IPS-15b (cell line): ENCODE measurements at regions not wholly inside any gene's neighbourhood (a gene's known extent, or its start where the extent isn't known, plus 50 kb on each side); places are given as distances from the start of the nearest gene placed in this dataset.
"Not testable (repeated sequence)": the region's sequence is repeated elsewhere in the genome, so short reads cannot be mapped to it uniquely, and the experiment has no call there.

Experiments
- H3K27me3 ChIP-seq: one replicate; pipeline ENCODE4 v1.6.1; 2013; ENCODE audit warnings: low read length; ENCODE audit not compliant: control insufficient read depth, insufficient read depth
- H3K36me3 ChIP-seq: one replicate; pipeline ENCODE4 v1.6.1; 2013; ENCODE audit warnings: low read length; ENCODE audit not compliant: control insufficient read depth, insufficient read depth
- H3K4me1 ChIP-seq: one replicate; pipeline ENCODE4 v1.6.1; 2013; ENCODE audit warnings: mild to moderate bottlenecking, low read length; ENCODE audit not compliant: control insufficient read depth, insufficient read depth
- H3K4me3 ChIP-seq: one replicate; pipeline ENCODE4 v1.5.1; 2013; ENCODE audit warnings: low read depth, low read length
- H3K9ac ChIP-seq: one replicate; pipeline ENCODE4 v1.6.1; 2013; ENCODE audit warnings: low read depth, mild to moderate bottlenecking, low read length
- H3K9me3 ChIP-seq: one replicate; pipeline ENCODE4 v1.6.1; 2013; ENCODE audit warnings: mild to moderate bottlenecking, low read length; ENCODE audit not compliant: control insufficient read depth, insufficient read depth

- Histone ChIP-seq H3K36me3 (no peaks in the 10 kb centered on the region), H3K4me3 (no peak overlapping the region), H3K9me3 (no peaks in the 10 kb centered on the region), H3K27me3 (no peaks in the 10 kb centered on the region), H3K4me1 (no peaks in the 10 kb centered on the region), H3K9ac (no peak overlapping the region)
Measured at GRCh38 chr7:85682833-85683620, 496.2 kb upstream of the SEMA3D start.

GRCh38 chr7:85681241-85681640 lies 494.4 kb upstream of the SEMA3D start:
- Histone ChIP-seq H3K36me3 (no peaks in the 10 kb centered on the region), H3K4me3 (no peak overlapping the region), H3K9me3 (no peaks in the 10 kb centered on the region), H3K27me3 (no peaks in the 10 kb centered on the region), H3K9ac (no peak overlapping the region), H3K4me1 (no peaks in the 10 kb centered on the region)

- not testable (repeated sequence) for H3K4me3 ChIP-seq, H3K9ac ChIP-seq, H3K4me1 ChIP-seq
Measured at GRCh38 chr7:85675093-85675492, 488.2 kb upstream of the SEMA3D start.

GRCh38 chr7:85673876-85674275 lies 487.0 kb upstream of the SEMA3D start:
- H3K4me3 ChIP-seq, result no peak overlapping the region
- no peaks in the 10 kb centered on the region for H3K4me1 ChIP-seq
- H3K36me3 ChIP-seq, result no peaks in the 10 kb centered on the region
- no peaks in the 10 kb centered on the region for H3K9me3 ChIP-seq
- no peak overlapping the region for H3K9ac ChIP-seq
- no peaks in the 10 kb centered on the region for H3K27me3 ChIP-seq

More at GRCh38 chr7:85675093-85675492, 488.2 kb upstream of the SEMA3D start:
- not testable (repeated sequence) for H3K9me3 ChIP-seq, H3K36me3 ChIP-seq, H3K27me3 ChIP-seq

- Histone ChIP-seq H3K9me3 (no peaks in the 10 kb centered on the region), H3K36me3 (no peaks in the 10 kb centered on the region), H3K27me3 (no peaks in the 10 kb centered on the region), H3K9ac (no peak overlapping the region), H3K4me1 (no peaks in the 10 kb centered on the region), H3K4me3 (no peak overlapping the region)
Measured at GRCh38 chr7:85669225-85669624, 482.4 kb upstream of the SEMA3D start.

- no peak overlapping the region for H3K4me3 ChIP-seq
- H3K9ac ChIP-seq, result no peak overlapping the region
- H3K36me3 ChIP-seq, result no peaks in the 10 kb centered on the region
- no peaks in the 10 kb centered on the region for H3K9me3 ChIP-seq
- H3K4me1 ChIP-seq, result no peaks in the 10 kb centered on the region
- no peaks in the 10 kb centered on the region for H3K27me3 ChIP-seq
Measured at GRCh38 chr7:85664341-85664740, 477.5 kb upstream of the SEMA3D start.

GRCh38 chr7:85659364-85659763 lies 472.5 kb upstream of the SEMA3D start:
- H3K9ac ChIP-seq, result no peak overlapping the region
- no peaks in the 10 kb centered on the region for H3K27me3 ChIP-seq
- H3K36me3 ChIP-seq, result no peaks in the 10 kb centered on the region
- no peak overlapping the region for H3K4me3 ChIP-seq
- H3K4me1 ChIP-seq, result no peaks in the 10 kb centered on the region
- no peaks in the 10 kb centered on the region for H3K9me3 ChIP-seq

- Histone ChIP-seq H3K4me3 (no peak overlapping the region), H3K36me3 (no peaks in the 10 kb centered on the region), H3K9me3 (no peaks in the 10 kb centered on the region), H3K9ac (no peak overlapping the region), H3K4me1 (no peaks in the 10 kb centered on the region), H3K27me3 (no peaks in the 10 kb centered on the region)
Measured at GRCh38 chr7:85655252-85655651, 468.4 kb upstream of the SEMA3D start.

GRCh38 chr7:85644272-85644671 lies 457.4 kb upstream of the SEMA3D start:
- no peaks in the 10 kb centered on the region for H3K4me1 ChIP-seq
- H3K4me3 ChIP-seq, result no peak overlapping the region
- no peaks in the 10 kb centered on the region for H3K36me3 ChIP-seq
- H3K27me3 ChIP-seq, result no peaks in the 10 kb centered on the region
- no peak overlapping the region for H3K9ac ChIP-seq
- no peaks in the 10 kb centered on the region for H3K9me3 ChIP-seq

- no peaks in the 10 kb centered on the region for H3K36me3 ChIP-seq
- no peaks in the 10 kb centered on the region for H3K9me3 ChIP-seq
- H3K4me1 ChIP-seq, result no peaks in the 10 kb centered on the region
- H3K27me3 ChIP-seq, result no peaks in the 10 kb centered on the region
- H3K4me3 ChIP-seq, result no peak overlapping the region
- no peak overlapping the region for H3K9ac ChIP-seq
Measured at GRCh38 chr7:85641331-85641730, 454.5 kb upstream of the SEMA3D start.

- Histone ChIP-seq H3K9me3 (no peaks in the 10 kb centered on the region), H3K4me3 (no peak overlapping the region), H3K27me3 (no peaks in the 10 kb centered on the region), H3K4me1 (no peaks in the 10 kb centered on the region), H3K9ac (no peak overlapping the region), H3K36me3 (no peaks in the 10 kb centered on the region)
Measured at GRCh38 chr7:85638394-85638793, 451.5 kb upstream of the SEMA3D start.

- Histone ChIP-seq H3K27me3 (no peaks in the 10 kb centered on the region), H3K4me1 (peaks cover 11% of the 10 kb centered on the region), H3K4me3 (no peak overlapping the region), H3K9ac (no peak overlapping the region), H3K9me3 (no peaks in the 10 kb centered on the region), H3K36me3 (no peaks in the 10 kb centered on the region)
Measured at GRCh38 chr7:85634951-85635350, 448.1 kb upstream of the SEMA3D start.
